GM12878 (cell line): ENCODE measurements at regions not wholly inside any gene's neighbourhood (a gene's known extent, or its start where the extent isn't known, plus 50 kb on each side); places are given as distances from the start of the nearest gene placed in this dataset.
"Not testable (repeated sequence)": the region's sequence is repeated elsewhere in the genome, so short reads cannot be mapped to it uniquely, and the experiment has no call there.

Source experiments
- BRCA1 ChIP-seq: IDR thresholded peaks from 2 replicates; pipeline ENCODE4 v1.6.1; 2011; ENCODE audit warnings: low read depth, low read length, improper control_type of control experiment
- KDM1A ChIP-seq: fragments of 200-600 bp; sonication (generic); IDR thresholded peaks from 2 replicates; pipeline ENCODE4 v1.6.1; 2016; ENCODE audit warnings: borderline replicate concordance
- TCF7 ChIP-seq: IDR thresholded peaks from 2 replicates; pipeline ENCODE4 v1.6.1; 2014; ENCODE audit warnings: antibody characterized with exemption, borderline replicate concordance
- ZBED1 ChIP-seq: IDR thresholded peaks from 2 replicates; pipeline ENCODE4 v1.6.1; 2016; ENCODE audit warnings: borderline replicate concordance
- TF ChIP-seq, protein P1 (sequence below): IDR thresholded peaks from 2 replicates; pipeline ENCODE4 v1.6.1; 2011; ENCODE audit warnings: borderline replicate concordance, low read depth, mild to moderate bottlenecking, moderate library complexity, mixed read lengths, low read length; ENCODE audit not compliant: insufficient read depth; ENCODE audit errors: extremely low read length
- TF ChIP-seq, protein P2 (sequence below): fragments of 450-650 bp; formaldehyde crosslinking; IDR thresholded peaks from 2 replicates; pipeline ENCODE4 v1.4.0; 2020; ENCODE audit warnings: mild to moderate bottlenecking, moderate library complexity

DNA sequence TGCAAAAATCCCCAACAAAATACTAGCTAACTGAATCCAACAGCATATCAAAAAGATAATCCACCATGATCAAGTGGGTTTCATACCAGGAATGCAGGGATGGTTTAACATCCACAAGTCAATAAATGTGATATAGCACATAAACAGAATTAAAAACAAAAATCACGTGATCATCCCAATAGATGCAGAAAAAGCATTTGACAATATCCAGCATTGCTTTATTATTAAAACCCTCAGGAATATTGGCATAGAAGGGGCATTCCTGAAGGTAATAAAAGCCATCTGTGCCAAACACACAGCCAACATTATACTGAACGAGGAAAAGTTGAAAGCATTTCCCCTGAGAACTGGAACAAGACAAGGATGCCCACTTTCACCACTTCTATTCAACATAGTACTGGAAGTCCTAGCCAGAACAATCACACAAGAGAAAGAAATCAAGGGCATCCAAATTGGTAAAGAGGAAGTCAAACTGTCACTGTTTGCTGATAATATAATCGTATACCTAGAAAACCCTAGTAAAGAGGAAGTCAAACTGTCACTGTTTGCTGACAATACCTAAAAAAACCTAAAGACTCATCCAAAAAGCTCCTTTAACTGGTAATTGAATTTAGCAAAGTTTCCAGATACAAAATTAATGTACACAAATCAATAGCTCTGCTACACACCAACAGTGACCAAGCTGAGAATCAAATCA, 109.8 kb downstream of the RNASET2 start:
- TF ChIP-seq, protein P1, sequence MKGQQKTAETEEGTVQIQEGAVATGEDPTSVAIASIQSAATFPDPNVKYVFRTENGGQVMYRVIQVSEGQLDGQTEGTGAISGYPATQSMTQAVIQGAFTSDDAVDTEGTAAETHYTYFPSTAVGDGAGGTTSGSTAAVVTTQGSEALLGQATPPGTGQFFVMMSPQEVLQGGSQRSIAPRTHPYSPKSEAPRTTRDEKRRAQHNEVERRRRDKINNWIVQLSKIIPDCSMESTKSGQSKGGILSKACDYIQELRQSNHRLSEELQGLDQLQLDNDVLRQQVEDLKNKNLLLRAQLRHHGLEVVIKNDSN = not testable (repeated sequence)
- TF ChIP-seq TCF7, BRCA1, KDM1A, ZBED1: not testable (repeated sequence)
- TF ChIP-seq, protein P2, sequence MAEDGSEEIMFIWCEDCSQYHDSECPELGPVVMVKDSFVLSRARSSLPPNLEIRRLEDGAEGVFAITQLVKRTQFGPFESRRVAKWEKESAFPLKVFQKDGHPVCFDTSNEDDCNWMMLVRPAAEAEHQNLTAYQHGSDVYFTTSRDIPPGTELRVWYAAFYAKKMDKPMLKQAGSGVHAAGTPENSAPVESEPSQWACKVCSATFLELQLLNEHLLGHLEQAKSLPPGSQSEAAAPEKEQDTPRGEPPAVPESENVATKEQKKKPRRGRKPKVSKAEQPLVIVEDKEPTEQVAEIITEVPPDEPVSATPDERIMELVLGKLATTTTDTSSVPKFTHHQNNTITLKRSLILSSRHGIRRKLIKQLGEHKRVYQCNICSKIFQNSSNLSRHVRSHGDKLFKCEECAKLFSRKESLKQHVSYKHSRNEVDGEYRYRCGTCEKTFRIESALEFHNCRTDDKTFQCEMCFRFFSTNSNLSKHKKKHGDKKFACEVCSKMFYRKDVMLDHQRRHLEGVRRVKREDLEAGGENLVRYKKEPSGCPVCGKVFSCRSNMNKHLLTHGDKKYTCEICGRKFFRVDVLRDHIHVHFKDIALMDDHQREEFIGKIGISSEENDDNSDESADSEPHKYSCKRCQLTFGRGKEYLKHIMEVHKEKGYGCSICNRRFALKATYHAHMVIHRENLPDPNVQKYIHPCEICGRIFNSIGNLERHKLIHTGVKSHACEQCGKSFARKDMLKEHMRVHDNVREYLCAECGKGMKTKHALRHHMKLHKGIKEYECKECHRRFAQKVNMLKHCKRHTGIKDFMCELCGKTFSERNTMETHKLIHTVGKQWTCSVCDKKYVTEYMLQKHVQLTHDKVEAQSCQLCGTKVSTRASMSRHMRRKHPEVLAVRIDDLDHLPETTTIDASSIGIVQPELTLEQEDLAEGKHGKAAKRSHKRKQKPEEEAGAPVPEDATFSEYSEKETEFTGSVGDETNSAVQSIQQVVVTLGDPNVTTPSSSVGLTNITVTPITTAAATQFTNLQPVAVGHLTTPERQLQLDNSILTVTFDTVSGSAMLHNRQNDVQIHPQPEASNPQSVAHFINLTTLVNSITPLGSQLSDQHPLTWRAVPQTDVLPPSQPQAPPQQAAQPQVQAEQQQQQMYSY (CRISPR knock-in tag) = not testable (repeated sequence)
